ENCODE measurements at regions not wholly inside any gene's neighbourhood (a gene's known extent, or its start where the extent isn't known, plus 50 kb on each side); places are given as distances from the start of the nearest gene placed in this dataset.
"Not testable (repeated sequence)": the region's sequence is repeated elsewhere in the genome, so short reads cannot be mapped to it uniquely, and the experiment has no call there.

DNA sequence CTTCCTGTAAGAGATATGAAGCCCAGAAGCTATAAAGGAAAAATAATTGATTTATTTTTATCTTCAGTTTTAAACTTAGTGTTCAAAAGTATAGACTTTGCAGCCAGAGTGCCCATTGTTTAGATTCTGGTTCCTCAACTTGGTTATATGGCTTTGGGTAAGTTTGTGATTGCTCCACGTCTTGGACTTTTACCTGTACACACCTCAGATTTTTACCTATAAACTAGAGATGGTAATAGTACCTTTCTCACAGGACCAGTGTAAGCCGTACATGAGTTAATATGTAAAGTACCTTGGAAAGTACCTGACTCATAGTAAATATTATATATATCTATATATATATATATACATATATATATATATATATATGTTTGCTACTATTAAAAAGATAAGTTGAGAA is 283.8 kb downstream of the RAP2B start:
- no peak for DNase-seq

DNA sequence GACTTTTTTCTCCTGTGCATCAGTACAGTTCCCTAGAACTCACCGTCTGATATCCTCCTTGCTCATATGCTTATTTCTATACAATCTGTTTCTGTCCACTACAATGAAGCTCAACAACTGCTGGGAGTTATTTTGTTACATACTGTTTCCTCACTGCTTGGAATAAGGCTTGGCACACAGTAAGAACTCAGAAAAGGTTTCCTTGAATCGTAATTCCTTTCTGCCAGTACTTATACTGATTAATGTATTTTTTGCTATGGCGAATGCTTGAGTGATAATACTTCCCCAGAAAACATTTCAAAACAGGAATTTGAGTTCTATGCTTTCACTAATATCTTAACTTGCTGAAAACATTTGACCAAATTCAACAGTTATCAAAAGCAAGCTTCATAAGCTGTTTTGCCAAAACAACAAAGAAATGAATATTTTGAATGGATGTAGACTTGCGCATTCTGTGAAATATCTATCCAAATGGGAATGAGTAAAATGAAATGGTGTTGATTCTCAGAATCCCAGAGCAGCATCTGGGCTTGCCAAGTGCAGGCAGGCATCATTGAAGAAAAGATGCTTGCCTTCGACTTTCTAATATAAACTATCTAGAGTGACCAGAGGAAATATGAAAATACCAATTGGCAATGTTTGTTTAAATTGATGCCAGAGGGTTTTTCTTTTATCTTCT is 286.3 kb downstream of the RAP2B start:
- no peak for DNase-seq

DNA sequence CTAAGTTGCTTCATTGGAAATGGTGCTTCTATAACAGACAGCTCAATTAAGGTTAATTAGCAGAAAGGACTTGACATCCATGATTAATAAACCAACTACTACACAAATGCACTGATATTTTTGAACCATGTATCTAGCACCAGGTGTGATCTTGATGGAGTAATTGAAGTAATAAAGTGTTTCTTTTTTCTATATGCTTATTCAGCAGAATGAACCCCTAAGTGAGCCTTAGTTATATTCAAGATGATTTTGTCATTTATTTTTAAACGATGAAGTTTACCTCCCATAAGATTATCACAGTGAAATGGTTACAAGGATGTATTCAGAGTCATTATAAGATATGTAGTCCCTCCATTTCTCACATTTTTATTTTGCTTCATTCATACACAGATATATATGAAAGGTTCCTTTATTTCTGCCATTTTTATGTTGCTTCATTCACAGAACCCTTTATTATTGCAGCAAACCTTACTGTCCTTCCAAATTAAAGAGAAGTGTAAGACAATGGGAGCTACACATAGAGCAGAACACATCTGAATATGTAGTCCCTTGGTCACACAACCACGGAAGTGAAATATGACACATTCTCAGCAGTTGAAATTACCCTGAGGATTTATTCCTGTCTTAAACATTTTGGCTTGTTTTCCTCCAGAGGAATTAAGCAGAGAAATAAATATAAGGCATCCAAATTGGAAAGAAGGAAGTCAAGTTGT is 295.0 kb downstream of the RAP2B start:
- DNase-seq = no peak

DNA sequence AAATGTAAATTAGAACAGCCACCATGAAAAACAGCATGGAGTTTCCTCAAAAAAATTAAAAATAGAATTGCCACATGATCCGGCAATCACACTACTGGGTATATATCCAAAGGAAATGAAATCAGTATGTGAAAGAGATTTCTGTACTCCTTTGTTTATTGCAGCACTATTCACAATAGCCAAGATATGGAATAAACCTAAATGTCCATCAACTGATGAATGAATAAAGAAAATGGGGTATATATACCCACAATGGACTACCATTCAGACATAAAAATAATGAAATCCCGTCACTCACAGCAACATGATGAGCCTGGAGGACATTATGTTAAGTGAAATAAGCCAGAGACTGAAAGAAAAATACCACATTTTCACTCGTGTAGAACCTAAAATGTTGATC is 296.9 kb downstream of the RAP2B start:
- DNase-seq = no peak

DNA sequence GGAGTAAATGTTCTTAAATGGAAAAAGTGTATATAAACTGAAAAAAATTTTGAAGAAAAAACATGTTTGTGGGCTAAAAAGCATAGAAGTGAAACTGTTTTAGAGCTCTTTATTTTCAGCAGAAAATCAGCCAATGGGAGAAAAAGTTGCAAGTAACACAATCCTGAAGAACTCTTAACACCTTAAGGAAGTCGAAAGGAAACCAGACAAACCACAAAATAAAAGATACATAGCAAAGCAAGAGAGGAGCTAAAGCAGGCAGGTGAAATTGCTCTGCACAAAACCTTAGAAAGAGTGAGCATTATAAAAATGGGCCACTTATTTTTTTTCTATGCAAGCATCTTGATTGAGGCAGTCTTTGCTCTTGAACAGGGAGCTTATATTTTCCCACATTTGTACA is 300.5 kb downstream of the RAP2B start:
- no peak for DNase-seq

DNA sequence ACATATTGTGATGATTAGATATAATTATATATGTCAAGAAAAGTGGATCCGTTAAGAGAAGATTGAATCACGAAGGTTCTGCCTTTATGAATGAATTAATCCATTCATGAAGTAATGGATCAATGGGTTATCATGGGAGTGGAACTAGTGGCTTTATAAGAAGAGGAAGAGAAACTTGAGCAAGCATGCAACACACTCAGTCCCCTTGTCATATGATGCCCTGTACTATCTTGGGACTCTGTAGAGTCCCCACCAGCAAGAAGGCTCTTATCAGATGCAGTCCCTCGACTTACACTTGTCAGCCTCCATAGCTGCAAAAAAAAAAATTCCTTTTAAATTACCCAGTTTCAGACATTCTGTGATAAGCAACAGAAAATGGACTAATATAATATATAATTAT is 301.9 kb downstream of the RAP2B start:
- DNase-seq = no peak

DNA sequence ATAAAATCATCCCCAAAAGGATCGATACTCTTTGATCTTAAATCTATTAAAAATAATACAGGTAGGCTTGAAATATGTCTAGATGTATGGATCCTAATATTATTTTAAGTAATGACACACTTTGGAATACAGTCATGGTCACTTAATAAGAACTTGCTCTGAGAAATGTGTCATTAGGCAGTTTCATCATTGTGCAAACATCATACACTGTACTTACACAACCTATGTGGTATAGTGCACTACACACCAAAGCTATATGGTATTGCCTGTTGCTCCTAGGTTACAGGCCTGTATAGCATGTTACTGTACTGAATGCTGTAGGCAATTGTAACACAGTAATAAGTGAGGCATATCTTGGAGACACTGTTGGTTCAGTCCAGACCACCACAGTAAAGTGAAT is 307.1 kb downstream of the RAP2B start:
- no peak for DNase-seq

DNA sequence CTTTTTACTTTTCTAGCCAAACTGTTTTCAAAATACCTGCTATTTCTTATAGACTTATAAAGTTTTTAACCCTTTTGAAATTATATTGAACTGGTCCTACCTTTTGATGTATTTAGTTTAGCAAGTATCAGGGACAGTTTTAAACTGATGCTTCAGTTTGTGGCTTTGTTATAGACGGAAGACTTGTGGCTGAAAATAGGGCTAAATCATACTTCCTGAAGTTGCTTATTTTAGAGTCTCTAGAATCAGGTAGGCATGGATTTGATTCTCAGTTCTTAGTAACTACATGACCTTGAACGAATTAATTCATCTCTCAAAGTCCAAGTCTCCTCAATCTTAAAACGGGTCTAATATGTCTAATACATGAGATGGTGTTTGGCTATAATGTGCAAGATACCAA is 322.8 kb downstream of the RAP2B start:
- no peak for DNase-seq

DNA sequence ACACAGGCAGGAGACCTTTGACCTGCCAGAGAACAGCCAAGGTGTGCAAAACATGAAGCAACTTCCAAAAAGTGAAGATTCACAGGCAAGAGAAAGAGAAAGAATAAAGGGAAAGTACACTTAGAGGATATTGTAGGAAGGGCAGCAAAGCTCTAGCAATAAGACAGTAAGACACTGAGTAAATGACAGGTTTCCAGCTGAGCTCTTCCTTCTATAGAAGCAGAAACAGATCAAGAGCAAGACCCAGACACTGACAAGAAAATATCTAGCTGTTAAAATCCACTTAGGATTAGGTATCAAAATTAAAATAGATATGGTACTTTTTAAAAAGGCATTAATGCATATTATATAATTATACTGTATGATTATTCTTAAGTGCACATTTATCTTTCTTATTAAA is 333.4 kb downstream of the RAP2B start:
- no peak for DNase-seq

DNA sequence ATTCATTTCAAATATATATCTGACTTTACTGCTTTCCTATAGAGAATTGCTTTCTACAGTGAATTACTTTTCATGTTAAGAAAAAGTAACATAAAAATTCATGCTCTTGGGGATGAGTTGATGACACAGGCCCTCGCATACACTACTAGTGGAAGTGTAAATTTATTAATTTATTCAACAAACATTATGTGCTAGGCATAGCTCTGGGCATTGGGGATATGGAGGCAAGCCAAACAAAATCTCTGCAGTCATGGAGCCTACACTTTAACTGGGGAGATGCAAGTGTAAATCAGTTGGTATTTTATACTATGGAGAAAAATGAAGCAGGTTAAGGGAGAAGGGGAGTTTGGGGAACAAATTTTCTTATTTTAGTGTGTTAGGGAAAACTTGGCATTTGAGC is 340.7 kb downstream of the RAP2B start:
- DNase-seq = no peak

DNA sequence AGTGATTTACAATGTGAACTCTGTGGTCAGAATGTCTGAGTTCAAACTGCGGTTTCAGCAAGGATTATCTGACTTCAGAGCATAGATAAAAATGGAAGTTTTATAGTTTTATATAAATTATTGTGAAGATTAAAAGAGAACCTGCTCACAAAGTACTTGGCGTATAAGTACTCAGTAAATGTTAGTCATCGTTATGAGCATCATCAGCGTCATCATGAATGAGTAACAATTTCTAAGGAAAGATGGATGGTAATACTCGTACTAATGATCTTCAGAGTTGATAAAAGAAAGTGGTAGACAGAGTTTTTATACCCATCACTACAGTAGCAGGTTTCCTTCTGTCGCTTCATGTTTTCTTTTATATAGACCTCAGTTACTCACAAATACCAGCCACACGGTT is 341.8 kb downstream of the RAP2B start:
- DNase-seq = no peak

DNA sequence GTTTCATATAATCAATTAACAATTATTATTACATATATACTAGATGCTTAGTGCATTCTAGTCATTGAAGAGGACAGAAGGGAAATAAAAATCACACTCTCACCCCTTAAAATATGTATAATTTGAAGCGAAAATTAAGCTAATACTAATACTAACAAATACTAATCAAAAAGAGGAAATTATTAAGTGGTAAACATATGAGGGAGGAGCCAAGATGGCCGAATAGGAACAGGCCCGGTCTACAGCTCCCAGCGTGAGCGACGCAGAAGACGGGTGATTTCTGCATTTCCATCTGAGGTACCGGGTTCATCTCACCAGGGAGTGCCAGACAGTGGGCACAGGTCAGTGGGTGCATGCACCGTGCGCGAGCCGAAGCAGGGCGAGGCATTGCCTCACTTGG is 344.2 kb downstream of the RAP2B start:
- not testable (repeated sequence) for DNase-seq

DNA sequence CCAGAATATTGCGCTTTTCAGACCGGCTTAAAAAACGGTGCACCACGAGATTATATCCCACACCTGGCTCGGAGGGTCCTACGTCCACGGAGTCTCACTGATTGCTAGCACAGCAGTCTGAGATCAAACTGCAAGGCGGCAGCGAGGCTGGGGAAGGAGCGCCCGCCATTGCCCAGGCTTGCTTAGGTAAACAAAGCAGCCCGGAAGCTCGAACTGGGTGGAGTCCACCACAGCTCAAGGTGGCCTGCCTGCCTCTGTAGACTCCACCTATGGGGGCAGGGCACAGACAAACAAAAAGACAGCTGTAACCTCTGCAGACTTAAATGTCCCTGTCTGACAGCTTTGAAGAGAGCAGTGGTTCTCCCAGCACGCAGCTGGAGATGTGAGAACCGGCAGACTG is 344.7 kb downstream of the RAP2B start:
- not testable (repeated sequence) for DNase-seq

DNA sequence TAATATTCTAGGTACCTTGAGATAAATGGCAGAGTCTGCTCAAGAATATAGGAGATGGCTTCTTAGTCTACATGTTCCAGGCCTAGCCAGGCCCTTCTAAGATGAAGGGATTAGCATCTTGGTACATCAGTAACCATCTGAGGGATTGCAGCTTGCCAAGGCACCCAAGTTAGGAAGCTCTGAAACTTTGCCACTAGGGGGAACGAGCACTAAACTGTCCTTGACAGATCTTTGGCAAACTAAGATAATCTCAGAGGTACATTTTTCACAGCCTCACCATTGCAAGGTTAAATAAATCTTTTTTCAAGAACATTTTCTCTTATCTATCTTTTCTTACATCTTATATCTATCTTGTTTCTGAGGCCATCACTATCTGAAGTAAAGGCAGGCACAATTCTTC is 351.2 kb downstream of the RAP2B start:
- peak in 1 of 2 experiments; percentile 3 for DNase-seq

DNA sequence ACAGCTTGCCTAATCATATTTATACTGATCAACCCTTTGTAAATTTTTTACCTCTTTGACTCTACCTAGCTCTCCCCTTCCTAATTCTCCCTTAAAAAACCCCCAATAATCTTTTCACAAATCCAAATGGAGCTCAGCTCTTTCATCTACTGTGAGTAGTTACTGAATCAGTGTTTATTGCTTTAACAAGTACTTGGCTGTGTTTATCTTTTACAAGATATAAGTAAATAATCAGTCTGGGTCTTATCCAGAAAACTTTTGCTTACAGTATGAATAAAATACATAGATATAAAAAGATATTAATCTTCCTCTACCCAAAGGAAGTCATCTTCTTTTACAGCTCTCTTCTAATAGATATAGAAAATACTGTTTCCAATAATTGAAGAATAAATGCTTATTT is 366.4 kb downstream of the RAP2B start:
- DNase-seq = no peak

DNA sequence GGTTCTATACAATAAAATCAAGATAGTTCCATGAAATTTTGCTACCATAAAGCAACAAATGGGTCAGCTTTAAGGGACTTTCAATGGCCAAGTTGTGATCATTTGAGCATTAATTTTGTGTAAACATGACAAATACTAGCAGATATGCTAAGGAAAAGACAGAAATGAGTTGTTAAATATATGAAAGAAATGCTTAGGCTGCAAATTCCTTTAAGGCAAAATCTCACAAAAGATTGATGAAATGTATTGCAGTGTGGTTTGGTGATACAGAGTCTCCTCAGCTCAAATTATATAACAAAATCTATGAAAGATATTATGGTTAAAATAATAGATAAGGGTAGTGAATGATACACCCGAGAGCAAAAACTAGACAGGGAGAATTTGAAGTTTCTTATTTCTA is 377.2 kb downstream of the RAP2B start:
- no peak for DNase-seq

DNA sequence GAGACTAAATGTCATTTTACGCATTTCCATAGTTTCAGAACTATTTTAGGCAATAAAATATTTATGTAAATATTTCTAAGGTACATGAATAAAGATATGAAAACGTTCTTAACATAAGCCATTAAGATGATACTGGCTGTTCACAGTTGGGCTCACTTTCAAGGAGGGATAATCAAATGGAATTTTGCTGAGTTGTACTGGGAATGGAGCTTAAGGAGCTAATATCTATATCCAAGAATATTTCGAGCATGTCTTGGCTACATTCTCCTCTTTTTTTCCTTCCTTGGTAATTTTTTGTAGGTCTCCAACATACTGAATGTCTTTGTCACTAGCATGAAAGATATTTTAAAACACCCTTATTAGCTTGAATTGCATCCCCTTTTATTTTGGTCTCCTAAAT is 383.4 kb downstream of the RAP2B start:
- no peak for DNase-seq

DNA sequence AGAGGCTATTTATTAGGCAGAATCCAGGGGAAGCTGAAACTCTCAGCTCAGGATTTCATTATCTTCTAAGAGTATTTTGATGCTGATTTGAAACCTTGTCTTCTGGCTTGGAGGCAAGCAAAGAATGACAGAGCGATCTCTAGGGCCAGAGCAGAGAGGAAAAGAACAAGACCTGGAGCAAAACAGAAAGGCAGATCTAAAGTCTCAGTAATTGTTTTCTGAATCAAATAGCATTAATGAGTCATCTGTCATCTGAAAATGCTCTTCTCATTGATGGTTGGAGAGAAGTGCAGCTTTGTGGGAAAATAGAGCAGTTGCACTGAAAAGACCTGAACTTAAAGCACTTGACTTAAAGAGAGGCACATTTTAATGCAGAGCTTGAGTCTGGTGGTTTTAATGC is 385.9 kb downstream of the RAP2B start:
- no peak for DNase-seq

DNA sequence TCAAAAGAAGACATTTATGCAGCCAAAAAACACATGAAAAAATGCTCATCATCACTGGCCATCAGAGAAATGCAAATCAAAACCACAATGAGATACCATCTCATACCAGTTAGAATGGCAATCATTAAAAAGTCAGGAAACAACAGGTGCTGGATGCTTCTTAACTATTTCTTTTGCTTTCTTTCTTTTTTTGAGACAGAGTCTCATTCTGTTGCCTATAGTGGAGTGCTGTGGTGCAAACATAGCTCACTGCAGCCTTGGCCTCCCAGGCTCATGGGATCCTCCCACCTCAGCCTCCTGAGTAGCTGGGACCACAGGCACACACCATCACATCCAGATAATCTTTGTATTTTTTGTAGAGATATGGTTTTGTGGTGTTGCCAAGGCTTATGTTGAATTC is 387.7 kb downstream of the RAP2B start:
- not testable (repeated sequence) for DNase-seq

DNA sequence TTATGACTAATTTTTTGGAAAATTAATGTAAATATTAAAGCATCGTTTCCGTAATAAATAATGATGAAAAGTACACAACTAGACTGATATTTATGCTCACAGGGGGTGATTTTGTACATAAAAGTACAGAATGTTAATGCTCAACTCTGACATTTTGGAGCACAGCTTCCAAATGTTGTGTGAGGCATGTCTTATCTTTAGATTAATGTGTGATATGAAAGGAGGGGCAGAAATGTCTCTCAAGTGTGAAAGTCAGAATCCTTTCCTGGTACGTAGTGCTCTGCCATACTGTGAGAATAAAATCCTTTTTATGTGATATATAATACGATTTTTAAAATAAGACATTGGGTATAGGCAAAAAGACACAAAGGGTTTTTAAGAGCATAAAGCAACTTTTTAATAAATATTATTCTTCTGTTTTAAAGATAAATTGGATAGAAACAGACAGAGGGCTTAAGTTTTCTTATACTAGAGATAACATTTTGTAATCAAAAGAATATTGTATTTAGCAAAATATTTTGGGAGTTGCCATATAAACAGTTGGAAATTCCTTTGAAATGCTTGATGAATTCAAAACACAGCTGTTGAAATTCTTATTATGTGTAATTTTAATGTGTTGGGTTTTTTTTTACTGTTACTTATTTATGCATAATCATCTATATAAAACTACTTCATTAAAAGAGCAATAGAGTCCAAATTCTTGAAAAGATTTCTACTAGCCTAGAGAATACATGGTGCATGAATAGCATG is 389.7 kb downstream of the RAP2B start:
- no peak for DNase-seq

DNA sequence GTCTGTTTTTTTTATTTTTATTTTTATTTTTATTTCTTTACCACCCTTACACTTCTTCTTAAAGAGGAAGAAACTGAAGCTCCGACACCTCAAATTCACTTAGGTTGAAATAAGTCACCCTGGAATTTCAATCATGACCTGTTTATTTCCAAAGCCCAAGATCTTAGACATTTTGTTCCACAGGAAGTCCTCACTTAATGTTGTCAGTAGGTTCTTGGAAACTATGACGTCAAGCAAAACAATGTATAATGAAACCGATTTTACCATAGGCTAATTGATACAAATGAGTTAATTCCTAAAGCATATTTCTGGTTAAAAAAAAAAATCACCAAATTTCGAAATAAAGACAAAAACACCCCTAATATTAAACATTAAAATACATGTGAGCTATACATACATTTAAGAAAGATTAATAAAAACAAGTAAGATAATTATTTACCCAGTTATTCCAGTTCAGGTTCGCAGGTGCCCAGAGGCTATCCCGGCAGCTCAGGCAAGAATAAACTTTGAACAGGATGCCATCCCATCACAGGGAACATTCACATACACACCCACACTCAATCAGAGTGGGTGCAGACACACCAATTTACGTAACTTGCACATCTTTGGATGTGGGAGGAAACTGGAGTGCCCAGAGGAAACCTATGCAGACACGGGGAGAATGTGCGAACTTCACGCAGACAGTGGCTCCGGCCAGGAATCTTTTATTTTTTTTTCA is 391.0 kb downstream of the RAP2B start:
- DNase-seq = no peak

DNA sequence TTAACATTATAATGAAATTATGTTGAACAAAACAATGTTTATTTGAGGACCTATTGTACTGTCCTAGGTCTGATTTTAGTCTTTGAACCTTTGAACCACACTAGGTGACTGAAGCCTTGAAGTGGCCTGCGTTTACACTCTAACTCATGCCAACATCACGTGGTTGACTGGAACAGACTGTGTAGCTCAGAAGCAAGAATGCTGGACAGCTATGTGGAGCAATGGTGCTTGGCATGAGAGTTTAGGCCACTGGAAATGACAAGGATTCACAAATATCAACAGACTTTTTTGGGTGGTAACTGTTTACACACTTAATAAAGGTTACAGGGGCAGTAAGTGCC is 391.5 kb downstream of the RAP2B start:
- no peak for DNase-seq

DNA sequence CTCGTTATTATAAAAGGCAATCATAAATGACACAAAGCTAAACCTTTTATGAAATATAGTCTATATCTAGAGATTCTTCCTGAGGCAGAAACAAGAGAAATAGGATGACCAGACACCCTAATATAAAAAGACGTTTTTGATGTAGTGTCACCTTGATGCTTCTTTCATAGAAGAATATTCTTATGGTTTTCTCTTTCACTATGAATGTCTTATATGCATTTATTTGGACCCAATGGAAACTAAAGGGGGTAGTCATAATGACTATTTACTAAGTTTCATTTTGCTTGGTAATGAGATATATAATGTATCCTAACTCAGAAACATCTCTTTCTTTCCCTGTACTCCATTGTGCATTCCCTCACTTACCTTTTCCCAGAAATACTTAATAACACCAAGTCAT is 393.9 kb downstream of the RAP2B start:
- DNase-seq = no peak

DNA sequence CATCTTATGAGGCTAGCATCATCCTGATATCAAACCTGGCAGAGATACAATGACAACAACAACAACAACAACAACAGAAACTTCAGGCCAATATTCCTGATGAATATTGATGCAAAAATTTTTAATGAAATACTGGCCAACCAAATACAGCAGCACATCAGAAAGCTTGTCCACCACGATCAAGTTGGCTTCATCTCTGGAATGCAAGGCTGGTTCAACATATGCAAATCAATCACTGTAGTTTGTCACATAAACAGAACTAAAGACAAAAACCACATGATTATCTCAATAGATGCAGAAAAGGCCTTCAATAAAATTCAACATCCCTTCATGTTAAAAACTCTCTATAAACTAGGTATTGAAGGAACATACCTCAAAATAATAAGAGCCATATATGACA is 397.3 kb downstream of the RAP2B start:
- not testable (repeated sequence) for DNase-seq
